Fibroblast of pulmonary artery (primary cell): ENCODE measurements at regions not wholly inside any gene's neighbourhood (a gene's known extent, or its start where the extent isn't known, plus 50 kb on each side); places are given as distances from the start of the nearest gene placed in this dataset.

Source experiments
- DNase-seq: peaks from one replicate; pipeline ENCODE4 v3.0.0-alpha.2; 2010; ENCODE audit warnings: low read depth
- H3K4me3 ChIP-seq: replicated peaks from 2 replicates; pipeline ENCODE4 v1.5.1; 2011; ENCODE audit warnings: low read depth, mild to moderate bottlenecking, control low read depth, low read length, moderate library complexity
- CTCF ChIP-seq: IDR thresholded peaks from 2 replicates; pipeline ENCODE4 v1.5.1; 2011; ENCODE audit warnings: mild to moderate bottlenecking, control low read depth, low read length, inconsistent platforms; ENCODE audit errors: missing control alignments

- TF ChIP-seq CTCF, result no peak
Measured at GRCh38 chr1:4002741-4003140, 102.7 kb upstream of the C1orf174 start.

GRCh38 chr1:4003846-4004505 lies 103.9 kb upstream of the C1orf174 start:
- no peak for DNase-seq
- no peak for TF ChIP-seq CTCF
- no peak overlapping the region for H3K4me3 ChIP-seq

More at GRCh38 chr1:4002741-4003140, 102.7 kb upstream of the C1orf174 start:
- no peak for DNase-seq
- no peak overlapping the region for H3K4me3 ChIP-seq

- no peak for DNase-seq
- no peak overlapping the region for H3K4me3 ChIP-seq
- no peak for TF ChIP-seq CTCF
Measured at GRCh38 chr1:4004635-4005430, 104.8 kb upstream of the C1orf174 start.

GRCh38 chr1:4005431-4005830 lies 105.4 kb upstream of the C1orf174 start:
- no peak overlapping the region for H3K4me3 ChIP-seq
- DNase-seq, result no peak
- no peak for TF ChIP-seq CTCF

GRCh38 chr1:4006676-4007374 lies 106.8 kb upstream of the C1orf174 start:
- DNase-seq, result no peak
- no peak for TF ChIP-seq CTCF
- no peak overlapping the region for H3K4me3 ChIP-seq

GRCh38 chr1:4010284-4010683 lies 110.2 kb upstream of the C1orf174 start:
- no peak overlapping the region for H3K4me3 ChIP-seq
- TF ChIP-seq CTCF, result no peak
- no peak for DNase-seq
